MM.1S (cell line): ENCODE measurements at regions not wholly inside any gene's neighbourhood (a gene's known extent, or its start where the extent isn't known, plus 50 kb on each side); places are given as distances from the start of the nearest gene placed in this dataset.

Experiments used
- DNase-seq: peaks from one replicate; pipeline ENCODE4 v3.0.0-alpha.2; 2015
- H2AFZ ChIP-seq: fragments of 300-600 bp; sonication (generic); 2 replicates; pipeline ENCODE4 v1.6.0; 2016; ENCODE audit warnings: antibody characterized with exemption, low read length
- H3F3A ChIP-seq: fragments of 300-600 bp; sonication (generic); 2 replicates; pipeline ENCODE4 v1.6.1; 2016; ENCODE audit warnings: mild to moderate bottlenecking, antibody characterized with exemption, low read length, moderate library complexity, mixed read lengths; ENCODE audit not compliant: insufficient read depth
- H3K27ac ChIP-seq: fragments of 300-600 bp; sonication (generic); 2 replicates; pipeline ENCODE4 v1.5.1; 2016; ENCODE audit warnings: mild to moderate bottlenecking, low read length
- H3K27me3 ChIP-seq: fragments of 300-600 bp; sonication (generic); replicated peaks from 2 replicates; pipeline ENCODE4 v1.6.0; 2016; ENCODE audit warnings: low read length; ENCODE audit not compliant: insufficient read depth
- H3K36me3 ChIP-seq: fragments of 300-600 bp; sonication (generic); replicated peaks from 2 replicates; pipeline ENCODE4 v1.6.1; 2016; ENCODE audit warnings: mild to moderate bottlenecking, low read length, mixed read lengths; ENCODE audit not compliant: insufficient read depth
- H3K4me1 ChIP-seq: fragments of 300-600 bp; sonication (generic); 2 replicates; pipeline ENCODE4 v1.6.1; 2016; ENCODE audit warnings: low read length, mixed read lengths
- H3K4me2 ChIP-seq: fragments of 300-600 bp; sonication (generic); 2 replicates; pipeline ENCODE4 v1.6.0; 2016; ENCODE audit warnings: low read depth, low read length
- H3K4me3 ChIP-seq: fragments of 300-600 bp; sonication (generic); 2 replicates; pipeline ENCODE4 v1.5.1; 2016; ENCODE audit warnings: low read length, mixed read lengths
- H3K79me2 ChIP-seq: fragments of 300-600 bp; sonication (generic); 2 replicates; pipeline ENCODE4 v1.6.1; 2016; ENCODE audit warnings: mixed run types, low read length, mixed read lengths
- H3K9ac ChIP-seq: fragments of 300-600 bp; sonication (generic); 2 replicates; pipeline ENCODE4 v1.6.1; 2016; ENCODE audit warnings: low read length, mixed read lengths
- H3K9me2 ChIP-seq: fragments of 300-600 bp; sonication (generic); replicated peaks from 2 replicates; pipeline ENCODE4 v1.6.1; 2016; ENCODE audit warnings: mild to moderate bottlenecking, low read length, mixed read lengths; ENCODE audit not compliant: insufficient read depth
- H3K9me3 ChIP-seq: fragments of 300-600 bp; sonication (generic); replicated peaks from 2 replicates; pipeline ENCODE4 v1.6.1; 2016; ENCODE audit warnings: mild to moderate bottlenecking, low read length, mixed read lengths; ENCODE audit not compliant: insufficient read depth
- H4K20me1 ChIP-seq: fragments of 300-600 bp; sonication (generic); 2 replicates; pipeline ENCODE4 v1.6.1; 2016; ENCODE audit warnings: mild to moderate bottlenecking, low read length, moderate library complexity, mixed read lengths; ENCODE audit not compliant: insufficient read depth
- CTCF ChIP-seq: fragments of 300-600 bp; sonication (generic); IDR thresholded peaks from 2 replicates; pipeline ENCODE4 v1.5.1; 2016; ENCODE audit warnings: antibody characterized with exemption, low read length, mixed read lengths
- EZH2 ChIP-seq: fragments of 300-600 bp; sonication (generic); optimal IDR thresholded peaks from 2 replicates; pipeline ENCODE3; 2017; ENCODE audit warnings: low read depth, mild to moderate bottlenecking, antibody characterized with exemption, low read length, mixed read lengths
- EZH2phosphoT487 ChIP-seq: fragments of 300-600 bp; sonication (generic); IDR thresholded peaks from 2 replicates; pipeline ENCODE4 v1.6.1; 2018; ENCODE audit warnings: antibody characterized with exemption, low read length

DNA sequence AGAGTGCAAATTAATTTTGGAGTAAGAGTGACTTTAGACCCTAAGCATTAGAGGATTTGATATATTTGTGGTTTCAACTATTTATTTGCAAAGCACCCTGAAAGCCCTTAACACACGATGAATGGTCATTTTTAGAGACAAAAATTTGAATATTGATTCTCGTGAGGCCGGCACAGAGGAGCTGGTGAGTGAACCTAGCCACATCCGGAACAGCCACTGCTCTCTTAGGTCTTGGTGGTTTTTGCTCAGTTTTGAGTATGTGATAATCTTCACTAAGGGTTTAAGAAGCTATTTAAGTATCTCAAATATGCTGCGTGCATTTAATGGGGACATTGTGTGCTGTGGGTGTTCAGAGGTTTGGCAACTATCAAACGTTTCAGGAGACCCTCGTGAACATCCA, 204.8 kb downstream of the TSN start:
- Histone ChIP-seq H3F3A (no peaks in the 10 kb centered on the region), H4K20me1 (no peaks in the 10 kb centered on the region), H2AFZ (no peak overlapping the region), H3K4me2 (peak overlapping the region; percentile 10; the same call in 1 of the 2 replicates), H3K9me2 (no peaks in the 10 kb centered on the region), H3K9me3 (no peaks in the 10 kb centered on the region), H3K4me1 (no peaks in the 10 kb centered on the region), H3K4me3 (no peak overlapping the region), H3K27me3 (no peaks in the 10 kb centered on the region), H3K36me3 (no peaks in the 10 kb centered on the region), H3K9ac (no peak overlapping the region), H3K27ac (no peak overlapping the region), H3K79me2 (no peaks in the 10 kb centered on the region)
- no peak for TF ChIP-seq EZH2phosphoT487
- no peak for TF ChIP-seq CTCF
- no peak for TF ChIP-seq EZH2
- DNase-seq, result peak; percentile 52

DNA sequence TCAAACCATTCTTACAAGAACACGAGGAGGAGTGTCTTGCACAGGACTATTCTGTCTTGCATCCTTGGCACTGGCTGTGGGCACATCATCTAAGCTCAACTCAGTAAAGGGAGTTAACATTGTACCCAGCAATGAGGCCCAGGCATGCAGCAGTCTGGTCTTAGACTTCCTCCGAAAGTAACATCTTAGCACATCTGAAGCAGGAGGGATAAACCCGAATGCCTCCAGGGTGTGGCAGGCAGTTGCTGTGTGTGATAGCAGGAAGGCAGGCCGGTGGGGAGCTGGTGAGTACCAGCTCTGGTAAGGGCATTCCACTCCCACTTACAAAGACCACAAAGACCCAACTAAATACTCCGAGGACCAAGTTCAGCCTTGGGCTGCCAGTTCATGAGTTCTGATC, 206.3 kb downstream of the TSN start:
- H3K4me3 ChIP-seq, result no peak overlapping the region
- H4K20me1 ChIP-seq, result no peaks in the 10 kb centered on the region
- H3K4me1 ChIP-seq, result no peaks in the 10 kb centered on the region
- TF ChIP-seq EZH2 (no peak), CTCF (no peak), EZH2phosphoT487 (no peak)
- H3K79me2 ChIP-seq, result no peaks in the 10 kb centered on the region
- H3K27me3 ChIP-seq, result no peaks in the 10 kb centered on the region
- no peak overlapping the region for H3K9ac ChIP-seq
- no peak for DNase-seq
- no peaks in the 10 kb centered on the region for H3K36me3 ChIP-seq
- no peaks in the 10 kb centered on the region for H3K9me2 ChIP-seq
- no peak overlapping the region for H2AFZ ChIP-seq
- no peaks in the 10 kb centered on the region for H3K9me3 ChIP-seq
- no peak overlapping the region for H3K4me2 ChIP-seq
- no peaks in the 10 kb centered on the region for H3F3A ChIP-seq
- H3K27ac ChIP-seq, result no peak overlapping the region

DNA sequence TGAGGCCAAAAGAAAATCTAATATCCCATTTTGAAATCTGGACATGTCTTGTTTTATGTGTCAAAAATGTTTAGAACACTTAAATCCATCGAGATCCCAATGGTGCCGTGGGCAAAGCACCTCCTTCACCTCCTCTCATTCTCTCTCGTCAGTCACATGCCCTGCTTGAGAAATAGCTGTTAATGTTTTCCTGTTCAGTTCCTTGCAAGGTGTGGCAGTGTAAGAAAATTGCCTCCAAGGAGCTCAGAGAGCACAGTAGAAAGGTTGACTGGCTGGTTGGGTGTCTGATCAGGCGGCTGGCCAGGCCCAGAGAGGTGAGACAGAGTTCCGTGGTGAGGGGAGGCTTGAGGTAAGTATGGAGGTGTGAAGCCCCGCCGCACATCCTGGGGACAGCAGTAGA, 210.2 kb downstream of the TSN start:
- H3K79me2 ChIP-seq, result no peaks in the 10 kb centered on the region

More for the DNA sequence above, 210.2 kb downstream of the TSN start:
- Histone ChIP-seq H3K9ac (no peak overlapping the region), H3K4me1 (no peaks in the 10 kb centered on the region), H4K20me1 (no peaks in the 10 kb centered on the region), H3K4me3 (no peak overlapping the region), H3K27ac (no peak overlapping the region), H3K4me2 (no peak overlapping the region), H3K9me2 (no peaks in the 10 kb centered on the region), H2AFZ (no peak overlapping the region), H3K9me3 (no peaks in the 10 kb centered on the region), H3F3A (no peaks in the 10 kb centered on the region), H3K27me3 (no peaks in the 10 kb centered on the region), H3K36me3 (no peaks in the 10 kb centered on the region)
- DNase-seq, result no peak
- TF ChIP-seq EZH2 (no peak), CTCF (no peak), EZH2phosphoT487 (no peak)
